Endodermal cell (in vitro differentiated cells): ENCODE measurements at regions not wholly inside any gene's neighbourhood (a gene's known extent, or its start where the extent isn't known, plus 50 kb on each side); places are given as distances from the start of the nearest gene placed in this dataset.

Experiments
- DNase-seq: peaks from one replicate; pipeline ENCODE4 v3.0.0-alpha.2; 2017
- H3K27ac ChIP-seq: 2 replicates; pipeline ENCODE4 v1.5.1; 2013; ENCODE audit warnings: mild to moderate bottlenecking, low read depth, low read length, moderate library complexity
- H3K27me3 ChIP-seq: 2 replicates; pipeline ENCODE4 v1.6.1; 2013; ENCODE audit warnings: mild to moderate bottlenecking, low read length, moderate library complexity; ENCODE audit not compliant: insufficient read depth, control insufficient read depth, poor library complexity, severe bottlenecking
- H3K36me3 ChIP-seq: 2 replicates; pipeline ENCODE4 v1.7.0; 2013; ENCODE audit warnings: mild to moderate bottlenecking, low read length, moderate library complexity; ENCODE audit not compliant: control insufficient read depth, insufficient read depth
- H3K4me1 ChIP-seq: one replicate; pipeline ENCODE4 v1.7.0; 2013; ENCODE audit warnings: low read length; ENCODE audit not compliant: control insufficient read depth, insufficient read depth
- H3K4me3 ChIP-seq: 2 replicates; pipeline ENCODE4 v1.5.1; 2013; ENCODE audit warnings: mild to moderate bottlenecking, low read length, moderate library complexity
- H3K9ac ChIP-seq: 2 replicates; pipeline ENCODE4 v1.6.1; 2013; ENCODE audit warnings: mild to moderate bottlenecking, low read length, moderate library complexity; ENCODE audit not compliant: poor library complexity, severe bottlenecking; ENCODE audit errors: extremely low read depth
- H3K9me3 ChIP-seq: 2 replicates; pipeline ENCODE4 v1.6.1; 2013; ENCODE audit warnings: mild to moderate bottlenecking, low read length, moderate library complexity; ENCODE audit not compliant: control insufficient read depth
- H3K27ac Mint-ChIP-seq: 2 replicates; pipeline ENCODE4 v1.8.0; 2020; ENCODE audit warnings: mixed read lengths
- H3K27me3 Mint-ChIP-seq: 2 replicates; pipeline ENCODE4 v1.8.0; 2021; ENCODE audit warnings: mild to moderate bottlenecking, mixed read lengths; ENCODE audit not compliant: insufficient read depth
- H3K36me3 Mint-ChIP-seq: 2 replicates; pipeline ENCODE4 v1.8.0; 2020; ENCODE audit warnings: low read depth, mixed read lengths
- H3K4me1 Mint-ChIP-seq: 2 replicates; pipeline ENCODE4 v1.8.0; 2020; ENCODE audit warnings: mixed read lengths
- H3K4me3 Mint-ChIP-seq: 2 replicates; pipeline ENCODE4 v1.8.0; 2020; ENCODE audit warnings: mild to moderate bottlenecking, moderate library complexity, mixed read lengths
- H3K9me3 Mint-ChIP-seq: 2 replicates; pipeline ENCODE4 v1.8.0; 2020; ENCODE audit warnings: mild to moderate bottlenecking, mixed read lengths
- CTCF ChIP-seq: fragments of 200-600 bp; sonication (generic); conservative IDR thresholded peaks from 2 replicates; pipeline ENCODE4 v1.5.0; 2021; ENCODE audit warnings: antibody characterized with exemption, mild to moderate bottlenecking
- WGBS, 2 experiments: methylation state at CpG; one replicate each; pipeline versions ENCODE4 v1.1.5 to v1.1.7; 2013; ENCODE audit warnings: missing lambda C conversion rate in 2 of 2, mixed read lengths in 1 of 2; ENCODE audit not compliant: insufficient coverage in 1 of 2, insufficient read length in 1 of 2; 5-methylcytosine and 5-hydroxymethylcytosine counted together

- Histone ChIP-seq H3K4me1 (no peaks in the 10 kb centered on the region), H3K27ac (no peak overlapping the region), H3K27me3 (no peaks in the 10 kb centered on the region), H3K9ac (no peak overlapping the region), H3K4me3 (no peak overlapping the region), H3K36me3 (no peaks in the 10 kb centered on the region), H3K9me3 (peaks cover 15% of the 10 kb centered on the region)
- no peak overlapping the region for H3K27ac Mint-ChIP-seq
- H3K36me3 Mint-ChIP-seq: no peaks in the 10 kb centered on the region
- H3K27me3 Mint-ChIP-seq: no peaks in the 10 kb centered on the region
- H3K4me1 Mint-ChIP-seq: no peaks in the 10 kb centered on the region
- no peak for DNase-seq
- WGBS, 2 experiments: 95 to 96% methylated on average over 3 to 4 of the region's 5 CpGs
- peaks cover 24% of the 10 kb centered on the region for H3K9me3 Mint-ChIP-seq
- H3K4me3 Mint-ChIP-seq: no peak overlapping the region
- TF ChIP-seq CTCF: no peak
Observed at GRCh38 chr2:5150871-5151270, 541.3 kb upstream of the SOX11 start.

DNA sequence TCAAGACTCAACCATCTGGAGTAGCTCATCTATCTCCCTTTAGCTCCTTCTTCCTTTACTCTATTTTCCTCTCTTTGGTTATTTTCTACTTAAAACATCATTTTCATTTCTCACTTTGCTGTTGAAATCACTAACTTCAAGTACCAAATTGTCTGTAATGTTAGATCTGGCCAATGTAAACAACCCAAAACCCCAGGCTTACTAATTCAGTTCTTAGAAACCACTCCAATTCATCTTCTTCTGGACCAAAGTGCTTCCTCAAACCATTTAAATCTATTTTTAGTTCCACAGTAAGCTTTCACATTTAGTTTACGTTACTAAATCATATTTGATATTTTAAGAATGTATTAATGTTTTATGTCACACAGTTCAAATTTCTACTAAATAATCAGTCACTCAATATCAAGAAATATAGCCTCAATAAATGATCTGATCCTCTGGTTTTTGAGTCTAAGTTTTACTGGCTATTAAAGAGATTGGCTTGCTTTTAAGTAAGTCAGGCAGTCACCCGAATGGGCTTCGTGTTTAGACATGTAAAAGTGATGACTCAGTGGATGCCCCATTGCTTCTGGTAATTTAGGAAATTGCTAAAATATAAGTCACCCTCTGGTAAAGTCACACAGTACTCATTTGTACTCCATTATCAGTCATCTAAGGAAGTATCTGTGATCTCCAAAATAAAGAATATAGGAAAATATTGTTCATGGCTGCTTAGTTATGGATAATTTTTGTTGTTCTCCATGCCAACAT is 527.2 kb upstream of the SOX11 start:
- DNase-seq: no peak
- H3K27me3 ChIP-seq: no peaks in the 10 kb centered on the region
- no peaks in the 10 kb centered on the region for H3K36me3 ChIP-seq
- Mint-ChIP-seq H3K27me3 (no peaks in the 10 kb centered on the region), H3K36me3 (no peaks in the 10 kb centered on the region), H3K4me1 (no peaks in the 10 kb centered on the region), H3K27ac (no peak overlapping the region), H3K9me3 (peaks cover 9% of the 10 kb centered on the region), H3K4me3 (no peak overlapping the region)
- WGBS, 2 experiments: 86% methylated on average over 3 of the region's 3 CpGs; no CpG with 5 or more reads in 1 of the 2 experiments
- H3K4me1 ChIP-seq: no peaks in the 10 kb centered on the region
- H3K9ac ChIP-seq: no peak overlapping the region
- no peaks in the 10 kb centered on the region for H3K9me3 ChIP-seq
- no peak overlapping the region for H3K27ac ChIP-seq
- H3K4me3 ChIP-seq: no peak overlapping the region
- TF ChIP-seq CTCF: no peak

DNA sequence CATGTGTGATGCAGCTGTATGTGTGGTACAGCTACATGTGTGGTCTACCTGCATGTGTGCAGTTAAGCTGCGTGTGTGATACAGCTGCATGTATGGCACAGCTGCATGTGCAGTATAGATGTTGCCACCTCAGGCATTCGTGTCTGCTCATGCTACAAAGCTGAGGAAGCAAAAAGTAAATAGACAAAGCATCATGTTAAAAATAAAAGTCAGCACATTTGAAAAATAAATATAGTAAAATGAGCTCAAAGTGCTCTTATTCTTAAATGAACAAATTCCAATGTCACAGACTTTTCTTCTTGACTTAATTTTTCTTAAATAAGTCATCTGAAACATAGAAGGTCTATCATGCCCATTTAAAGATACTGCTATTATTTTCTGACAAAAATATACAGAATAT is 519.3 kb upstream of the SOX11 start:
- Histone ChIP-seq H3K9me3 (no peaks in the 10 kb centered on the region), H3K9ac (no peak overlapping the region), H3K4me1 (no peaks in the 10 kb centered on the region), H3K36me3 (no peaks in the 10 kb centered on the region), H3K27ac (no peak overlapping the region), H3K27me3 (no peaks in the 10 kb centered on the region), H3K4me3 (no peak overlapping the region)
- H3K27ac Mint-ChIP-seq: no peak overlapping the region
- WGBS, 2 experiments: 86 to 100% methylated on average over 2 of the region's 2 CpGs
- no peaks in the 10 kb centered on the region for H3K9me3 Mint-ChIP-seq
- H3K27me3 Mint-ChIP-seq: no peaks in the 10 kb centered on the region
- H3K36me3 Mint-ChIP-seq: no peaks in the 10 kb centered on the region
- peaks cover 6% of the 10 kb centered on the region for H3K4me1 Mint-ChIP-seq
- DNase-seq: no peak
- no peak for TF ChIP-seq CTCF
- no peak overlapping the region for H3K4me3 Mint-ChIP-seq
